H9 (cell line): ENCODE measurements at regions not wholly inside any gene's neighbourhood (a gene's known extent, or its start where the extent isn't known, plus 50 kb on each side); places are given as distances from the start of the nearest gene placed in this dataset.

ENCODE experiments used
- DNase-seq: peaks from one replicate; pipeline ENCODE4 v3.0.0-alpha.2; 2017
- H2AFZ ChIP-seq: one replicate; pipeline ENCODE4 v1.6.1; 2013; ENCODE audit warnings: mild to moderate bottlenecking, low read length, control low read depth, moderate library complexity
- H2AK5ac ChIP-seq: 2 replicates; pipeline ENCODE4 v1.6.1; 2013; ENCODE audit warnings: low read length, control low read depth, mixed read lengths; ENCODE audit not compliant: insufficient read length
- H2BK120ac ChIP-seq: one replicate; pipeline ENCODE4 v1.6.1; 2013; ENCODE audit warnings: low read depth, mild to moderate bottlenecking, low read length, control low read depth, inconsistent platforms; ENCODE audit not compliant: poor library complexity, severe bottlenecking
- H2BK12ac ChIP-seq: 2 replicates; pipeline ENCODE4 v1.6.1; 2013; ENCODE audit warnings: low read length, control low read depth, mixed read lengths, low read depth; ENCODE audit not compliant: insufficient read length
- H2BK15ac ChIP-seq: 2 replicates; pipeline ENCODE4 v1.6.1; 2013; ENCODE audit warnings: low read depth, low read length, control low read depth
- H2BK20ac ChIP-seq: one replicate; pipeline ENCODE4 v1.6.1; 2013; ENCODE audit warnings: low read depth, mild to moderate bottlenecking, low read length, control low read depth, inconsistent platforms; ENCODE audit not compliant: poor library complexity, severe bottlenecking
- H2BK5ac ChIP-seq: 2 replicates; pipeline ENCODE4 v1.6.1; 2013; ENCODE audit warnings: low read length, control low read depth, mixed read lengths; ENCODE audit not compliant: insufficient read length
- H3K14ac ChIP-seq: 2 replicates; pipeline ENCODE4 v1.6.1; 2013; ENCODE audit warnings: low read length, control low read depth; ENCODE audit not compliant: insufficient read depth
- H3K18ac ChIP-seq: 2 replicates; pipeline ENCODE4 v1.6.1; 2013; ENCODE audit warnings: low read depth, mild to moderate bottlenecking, mixed read lengths, low read length, control low read depth; ENCODE audit not compliant: insufficient read length
- H3K23ac ChIP-seq: 2 replicates; pipeline ENCODE4 v1.6.1; 2013; ENCODE audit warnings: low read length, control low read depth, mixed read lengths, low read depth; ENCODE audit not compliant: insufficient read length
- H3K23me2 ChIP-seq: 2 replicates; pipeline ENCODE4 v1.6.1; 2013; ENCODE audit warnings: low read depth, mild to moderate bottlenecking, mixed read lengths, low read length, control low read depth; ENCODE audit not compliant: insufficient read length, poor library complexity, severe bottlenecking
- H3K27ac ChIP-seq: 2 replicates; pipeline ENCODE4 v1.5.1; 2013; ENCODE audit warnings: low read length, control low read depth, mixed read lengths, low read depth; ENCODE audit not compliant: insufficient read length
- H3K27me3 ChIP-seq: 2 replicates; pipeline ENCODE4 v1.6.1; 2013; ENCODE audit warnings: low read length, control low read depth, inconsistent platforms; ENCODE audit not compliant: insufficient read depth
- H3K4ac ChIP-seq: 2 replicates; pipeline ENCODE4 v1.6.1; 2013; ENCODE audit warnings: low read depth, mild to moderate bottlenecking, control low read depth, inconsistent platforms, low read length, moderate library complexity
- H3K4me1 ChIP-seq: 2 replicates; pipeline ENCODE4 v1.6.1; 2013; ENCODE audit warnings: low read length, control low read depth, inconsistent platforms; ENCODE audit not compliant: insufficient read depth
- H3K4me2 ChIP-seq: 2 replicates; pipeline ENCODE4 v1.6.1; 2013; ENCODE audit warnings: low read length, control low read depth, mixed read lengths; ENCODE audit not compliant: insufficient read length, insufficient read depth
- H3K56ac ChIP-seq: 2 replicates; pipeline ENCODE4 v1.6.1; 2013; ENCODE audit warnings: low read depth, mild to moderate bottlenecking, mixed read lengths, low read length, control low read depth; ENCODE audit not compliant: insufficient read length
- H3K79me1 ChIP-seq: 2 replicates; pipeline ENCODE4 v1.6.1; 2013; ENCODE audit warnings: low read depth, mild to moderate bottlenecking, moderate library complexity, low read length, control low read depth, inconsistent platforms; ENCODE audit not compliant: insufficient read depth, poor library complexity, severe bottlenecking
- H3K79me2 ChIP-seq: 2 replicates; pipeline ENCODE4 v1.6.1; 2013; ENCODE audit warnings: low read length, control low read depth, inconsistent platforms; ENCODE audit not compliant: insufficient read depth
- H3K9ac ChIP-seq: 2 replicates; pipeline ENCODE4 v1.6.1; 2013; ENCODE audit warnings: low read length, control low read depth, mixed read lengths; ENCODE audit not compliant: insufficient read length; ENCODE audit errors: extremely low read depth
- H3K9me3 ChIP-seq: one replicate; pipeline ENCODE4 v1.6.1; 2013; ENCODE audit warnings: low read depth, low read length, inconsistent platforms; ENCODE audit not compliant: control insufficient read depth
- H3T11ph ChIP-seq: one replicate; pipeline ENCODE4 v1.6.1; 2013; ENCODE audit warnings: mild to moderate bottlenecking, low read length, control low read depth, inconsistent platforms
- H4K20me1 ChIP-seq: one replicate; pipeline ENCODE4 v1.6.1; 2013; ENCODE audit not compliant: control insufficient read depth, insufficient read length, insufficient read depth
- H4K5ac ChIP-seq: 2 replicates; pipeline ENCODE4 v1.6.1; 2013; ENCODE audit warnings: low read depth, mild to moderate bottlenecking, mixed read lengths, low read length, control low read depth; ENCODE audit not compliant: insufficient read length
- H4K8ac ChIP-seq: replicated peaks from 2 replicates; pipeline ENCODE4 v1.6.1; 2013; ENCODE audit warnings: low read length, control low read depth, mixed read lengths, low read depth; ENCODE audit not compliant: insufficient read length
- H4K91ac ChIP-seq: 2 replicates; pipeline ENCODE4 v1.6.1; 2013; ENCODE audit warnings: low read depth, mild to moderate bottlenecking, moderate library complexity, mixed read lengths, low read length, control low read depth; ENCODE audit not compliant: insufficient read length
- H3K27ac Mint-ChIP-seq, 3 experiments: 2 replicates in 2 of 3; 3 replicates in 1 of 3; pipeline ENCODE4 v1.8.0; 2020 to 2021; ENCODE audit warnings: mixed read lengths in 3 of 3, mild to moderate bottlenecking in 1 of 3, moderate library complexity in 1 of 3
- H3K27me3 Mint-ChIP-seq: 2 replicates; pipeline ENCODE4 v1.8.0; 2021; ENCODE audit warnings: low read depth, mild to moderate bottlenecking, moderate library complexity, mixed read lengths
- H3K36me3 Mint-ChIP-seq, 3 experiments: 2 replicates in 2 of 3; 3 replicates in 1 of 3; pipeline ENCODE4 v1.8.0; 2020 to 2021; ENCODE audit warnings: low read depth in 3 of 3, mixed read lengths in 3 of 3; ENCODE audit not compliant: insufficient read depth in 1 of 3
- H3K4me1 Mint-ChIP-seq, 2 experiments: 2 replicates each; pipeline ENCODE4 v1.8.0; 2020; ENCODE audit warnings: mixed read lengths in 2 of 2
- H3K4me3 Mint-ChIP-seq, 2 experiments: 2 replicates in 1 of 2; 3 replicates in 1 of 2; pipeline ENCODE4 v1.8.0; 2020 to 2021; ENCODE audit warnings: mild to moderate bottlenecking in 2 of 2, mixed read lengths in 2 of 2, moderate library complexity in 1 of 2
- H3K9me3 Mint-ChIP-seq, 2 experiments: 2 replicates in 1 of 2; 3 replicates in 1 of 2; pipeline ENCODE4 v1.8.0; 2020; ENCODE audit warnings: mild to moderate bottlenecking in 2 of 2, mixed read lengths in 2 of 2, moderate library complexity in 1 of 2
- WGBS: extraction: QIAGEN DNeasy Blood & Tissue Kit; methylation state at CpG from one replicate; pipeline ENCODE4 v1.1.7; 2013; ENCODE audit warnings: missing lambda C conversion rate, low lambda C conversion rate, mixed read lengths; ENCODE audit not compliant: insufficient read length; ENCODE audit errors: extremely low coverage; 5-methylcytosine and 5-hydroxymethylcytosine counted together
- TF ChIP-seq, protein P1 (sequence below): fragments of 200-600 bp; sonication (generic); conservative IDR thresholded peaks from 3 replicates; pipeline ENCODE4 v1.8.0; 2021; ENCODE audit warnings: antibody characterized with exemption, mild to moderate bottlenecking

DNA sequence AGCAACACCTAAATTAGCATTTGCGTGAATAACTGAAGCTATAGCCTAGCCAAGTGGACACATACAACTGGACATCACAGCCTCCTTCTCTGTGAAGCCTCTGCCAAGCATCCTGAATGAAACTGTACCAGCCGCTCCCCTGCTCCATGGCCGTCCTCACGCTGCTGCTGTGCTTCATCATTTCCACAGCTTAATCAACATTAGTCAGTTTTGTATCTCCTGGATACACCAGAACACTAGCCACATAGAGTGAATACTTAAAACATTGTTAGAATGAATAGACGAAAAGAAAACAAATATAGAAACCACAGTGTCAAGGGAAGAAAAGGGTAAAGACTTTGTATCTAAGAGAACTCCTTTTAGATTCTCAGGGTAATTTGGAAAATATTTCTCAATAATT, 1526.9 kb downstream of the EFNB2 start:
- TF ChIP-seq, protein P1, sequence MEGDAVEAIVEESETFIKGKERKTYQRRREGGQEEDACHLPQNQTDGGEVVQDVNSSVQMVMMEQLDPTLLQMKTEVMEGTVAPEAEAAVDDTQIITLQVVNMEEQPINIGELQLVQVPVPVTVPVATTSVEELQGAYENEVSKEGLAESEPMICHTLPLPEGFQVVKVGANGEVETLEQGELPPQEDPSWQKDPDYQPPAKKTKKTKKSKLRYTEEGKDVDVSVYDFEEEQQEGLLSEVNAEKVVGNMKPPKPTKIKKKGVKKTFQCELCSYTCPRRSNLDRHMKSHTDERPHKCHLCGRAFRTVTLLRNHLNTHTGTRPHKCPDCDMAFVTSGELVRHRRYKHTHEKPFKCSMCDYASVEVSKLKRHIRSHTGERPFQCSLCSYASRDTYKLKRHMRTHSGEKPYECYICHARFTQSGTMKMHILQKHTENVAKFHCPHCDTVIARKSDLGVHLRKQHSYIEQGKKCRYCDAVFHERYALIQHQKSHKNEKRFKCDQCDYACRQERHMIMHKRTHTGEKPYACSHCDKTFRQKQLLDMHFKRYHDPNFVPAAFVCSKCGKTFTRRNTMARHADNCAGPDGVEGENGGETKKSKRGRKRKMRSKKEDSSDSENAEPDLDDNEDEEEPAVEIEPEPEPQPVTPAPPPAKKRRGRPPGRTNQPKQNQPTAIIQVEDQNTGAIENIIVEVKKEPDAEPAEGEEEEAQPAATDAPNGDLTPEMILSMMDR = no peak
- no CpG with 5 or more reads among the region's 5 CpGs for WGBS
- no peak overlapping the region for H2AFZ ChIP-seq

More for the DNA sequence above, 1526.9 kb downstream of the EFNB2 start:
- no peak overlapping the region for H2BK12ac ChIP-seq
- no peak overlapping the region for H3T11ph ChIP-seq
- no peak overlapping the region for H4K8ac ChIP-seq
- H2BK20ac ChIP-seq = no peak overlapping the region
- no peak overlapping the region for H3K56ac ChIP-seq
- H4K5ac ChIP-seq = no peak overlapping the region
- H4K20me1 ChIP-seq = no peaks in the 10 kb centered on the region
- H3K27me3 ChIP-seq = no peaks in the 10 kb centered on the region
- no peaks in the 10 kb centered on the region for H3K23me2 ChIP-seq
- no peak overlapping the region for H2BK5ac ChIP-seq
- H3K14ac ChIP-seq = no peak overlapping the region
- H2AK5ac ChIP-seq = no peak overlapping the region
- Mint-ChIP-seq H3K4me1 (no peaks in the 10 kb centered on the region), H3K27me3 (no peaks in the 10 kb centered on the region), H3K9me3 (no peaks in the 10 kb centered on the region; a peak in 1 of 5 replicates), H3K4me3 (no peak overlapping the region), H3K36me3 (no peaks in the 10 kb centered on the region), H3K27ac (no peak overlapping the region)
- H3K23ac ChIP-seq = no peak overlapping the region
- no peaks in the 10 kb centered on the region for H3K79me2 ChIP-seq
- H3K9ac ChIP-seq = no peak overlapping the region
- no peak for DNase-seq
- no peak overlapping the region for H3K4ac ChIP-seq
- H2BK15ac ChIP-seq = no peak overlapping the region
- no peaks in the 10 kb centered on the region for H3K79me1 ChIP-seq
- no peak overlapping the region for H2BK120ac ChIP-seq
- H3K18ac ChIP-seq = no peak overlapping the region
- H3K4me1 ChIP-seq = no peaks in the 10 kb centered on the region
- H3K27ac ChIP-seq = no peak overlapping the region
- H3K9me3 ChIP-seq = no peaks in the 10 kb centered on the region
- no peak overlapping the region for H3K4me2 ChIP-seq
- no peak overlapping the region for H4K91ac ChIP-seq
